ENCODE measurements at regions not wholly inside any gene's neighbourhood (a gene's known extent, or its start where the extent isn't known, plus 50 kb on each side); places are given as distances from the start of the nearest gene placed in this dataset.
A peak's percentile ranks its signal among the peaks of the same experiment; 100 is the strongest.
"Not testable (repeated sequence)": the region's sequence is repeated elsewhere in the genome, so short reads cannot be mapped to it uniquely, and the experiment has no call there.

GRCh38 chr2:215783640-215784039, 229.7 kb downstream of the MREG start:
- not testable (repeated sequence) for H3K9me3 ChIP-seq (ENCODE audit: control insufficient read depth in 2 of 2, low read length in 2 of 2); H3K27me3 ChIP-seq (ENCODE audit: control insufficient read depth in 1 of 2, insufficient read depth in 2 of 2, low read length in 2 of 2); H3K36me3 ChIP-seq (ENCODE audit: control insufficient read depth in 2 of 2, insufficient read depth in 2 of 2, low read length in 2 of 2); H3K4me3 ChIP-seq (ENCODE audit: low read length in 2 of 2); H3K9ac ChIP-seq (ENCODE audit: low read length in 2 of 2)
- peaks cover 33% of the 10 kb centered on the region for H3K4me1 ChIP-seq (ENCODE audit: control insufficient read depth, insufficient read depth, low read length)
- peak overlapping the region; percentile 85 for H3K27ac ChIP-seq (ENCODE audit: low read length)

- H3K4me3 ChIP-seq (ENCODE audit: low read length in 2 of 2), result no peak overlapping the region
- no peaks in the 10 kb centered on the region for H3K36me3 ChIP-seq (ENCODE audit: control insufficient read depth in 2 of 2, insufficient read depth in 2 of 2, low read length in 2 of 2)
- H3K27ac ChIP-seq (ENCODE audit: low read length), result peak overlapping the region; percentile 85
- H3K9ac ChIP-seq (ENCODE audit: low read length in 2 of 2), result no peak overlapping the region
- H3K4me1 ChIP-seq (ENCODE audit: control insufficient read depth, insufficient read depth, low read length), result peaks cover 33% of the 10 kb centered on the region
- H3K27me3 ChIP-seq (ENCODE audit: control insufficient read depth in 1 of 2, insufficient read depth in 2 of 2, low read length in 2 of 2), result no peaks in the 10 kb centered on the region
- H3K9me3 ChIP-seq (ENCODE audit: control insufficient read depth in 2 of 2, low read length in 2 of 2), result no peaks in the 10 kb centered on the region
Measured at GRCh38 chr2:215782965-215783364, 230.4 kb downstream of the MREG start.

GRCh38 chr2:215782295-215782694, 231.1 kb downstream of the MREG start:
- Histone ChIP-seq H3K9ac (ENCODE audit: low read length in 2 of 2) (no peak overlapping the region), H3K36me3 (ENCODE audit: control insufficient read depth in 2 of 2, insufficient read depth in 2 of 2, low read length in 2 of 2) (no peaks in the 10 kb centered on the region), H3K27ac (ENCODE audit: low read length) (peak overlapping the region; percentile 85), H3K4me3 (ENCODE audit: low read length in 2 of 2) (no peak overlapping the region), H3K9me3 (ENCODE audit: control insufficient read depth in 2 of 2, low read length in 2 of 2) (no peaks in the 10 kb centered on the region), H3K4me1 (ENCODE audit: control insufficient read depth, insufficient read depth, low read length) (peaks cover 38% of the 10 kb centered on the region), H3K27me3 (ENCODE audit: control insufficient read depth in 1 of 2, insufficient read depth in 2 of 2, low read length in 2 of 2) (no peaks in the 10 kb centered on the region)

- Histone ChIP-seq H3K9ac (ENCODE audit: low read length in 2 of 2) (no peak overlapping the region), H3K4me1 (ENCODE audit: control insufficient read depth, insufficient read depth, low read length) (peaks cover 36% of the 10 kb centered on the region), H3K36me3 (ENCODE audit: control insufficient read depth in 2 of 2, insufficient read depth in 2 of 2, low read length in 2 of 2) (no peaks in the 10 kb centered on the region), H3K27ac (ENCODE audit: low read length) (peak overlapping the region; percentile 85), H3K4me3 (ENCODE audit: low read length in 2 of 2) (no peak overlapping the region), H3K9me3 (ENCODE audit: control insufficient read depth in 2 of 2, low read length in 2 of 2) (no peaks in the 10 kb centered on the region), H3K27me3 (ENCODE audit: control insufficient read depth in 1 of 2, insufficient read depth in 2 of 2, low read length in 2 of 2) (no peaks in the 10 kb centered on the region)
Measured at GRCh38 chr2:215780907-215781685, 232.3 kb downstream of the MREG start.

- peaks cover 31% of the 10 kb centered on the region for H3K4me1 ChIP-seq (ENCODE audit: control insufficient read depth, insufficient read depth, low read length)
- H3K27ac ChIP-seq (ENCODE audit: low read length), result peak overlapping the region; percentile 25
- H3K9ac ChIP-seq (ENCODE audit: low read length in 2 of 2), result no peak overlapping the region
- H3K9me3 ChIP-seq (ENCODE audit: control insufficient read depth in 2 of 2, low read length in 2 of 2), result no peaks in the 10 kb centered on the region
- no peak overlapping the region for H3K4me3 ChIP-seq (ENCODE audit: low read length in 2 of 2)
- H3K36me3 ChIP-seq (ENCODE audit: control insufficient read depth in 2 of 2, insufficient read depth in 2 of 2, low read length in 2 of 2), result no peaks in the 10 kb centered on the region
- H3K27me3 ChIP-seq (ENCODE audit: control insufficient read depth in 1 of 2, insufficient read depth in 2 of 2, low read length in 2 of 2), result no peaks in the 10 kb centered on the region
Measured at GRCh38 chr2:215780313-215780712, 233.0 kb downstream of the MREG start.

- Histone ChIP-seq H3K27me3 (ENCODE audit: control insufficient read depth in 1 of 2, insufficient read depth in 2 of 2, low read length in 2 of 2) (no peaks in the 10 kb centered on the region), H3K9ac (ENCODE audit: low read length in 2 of 2) (no peak overlapping the region), H3K27ac (ENCODE audit: low read length) (peak overlapping the region; percentile 11), H3K36me3 (ENCODE audit: control insufficient read depth in 2 of 2, insufficient read depth in 2 of 2, low read length in 2 of 2) (no peaks in the 10 kb centered on the region), H3K4me1 (ENCODE audit: control insufficient read depth, insufficient read depth, low read length) (peaks cover 31% of the 10 kb centered on the region), H3K4me3 (ENCODE audit: low read length in 2 of 2) (no peak overlapping the region), H3K9me3 (ENCODE audit: control insufficient read depth in 2 of 2, low read length in 2 of 2) (no peaks in the 10 kb centered on the region)
Measured at GRCh38 chr2:215779912-215780311, 233.4 kb downstream of the MREG start.

- Histone ChIP-seq H3K9me3 (ENCODE audit: control insufficient read depth in 2 of 2, low read length in 2 of 2) (no peaks in the 10 kb centered on the region), H3K4me1 (ENCODE audit: control insufficient read depth, insufficient read depth, low read length) (peaks cover 21% of the 10 kb centered on the region), H3K27ac (ENCODE audit: low read length) (peak overlapping the region; percentile 24), H3K4me3 (ENCODE audit: low read length in 2 of 2) (peak overlapping the region; percentile 1 to 22), H3K9ac (ENCODE audit: low read length in 2 of 2) (no peak overlapping the region), H3K27me3 (ENCODE audit: control insufficient read depth in 1 of 2, insufficient read depth in 2 of 2, low read length in 2 of 2) (no peaks in the 10 kb centered on the region), H3K36me3 (ENCODE audit: control insufficient read depth in 2 of 2, insufficient read depth in 2 of 2, low read length in 2 of 2) (no peaks in the 10 kb centered on the region)
Measured at GRCh38 chr2:215777465-215778044, 235.8 kb downstream of the MREG start.

- peaks cover 17% of the 10 kb centered on the region for H3K4me1 ChIP-seq (ENCODE audit: control insufficient read depth, insufficient read depth, low read length)
- H3K9ac ChIP-seq (ENCODE audit: low read length in 2 of 2), result no peak overlapping the region
- no peak overlapping the region for H3K4me3 ChIP-seq (ENCODE audit: low read length in 2 of 2)
- no peaks in the 10 kb centered on the region for H3K27me3 ChIP-seq (ENCODE audit: control insufficient read depth in 1 of 2, insufficient read depth in 2 of 2, low read length in 2 of 2)
- no peak overlapping the region for H3K27ac ChIP-seq (ENCODE audit: low read length)
- no peaks in the 10 kb centered on the region for H3K9me3 ChIP-seq (ENCODE audit: control insufficient read depth in 2 of 2, low read length in 2 of 2)
- H3K36me3 ChIP-seq (ENCODE audit: control insufficient read depth in 2 of 2, insufficient read depth in 2 of 2, low read length in 2 of 2), result no peaks in the 10 kb centered on the region
Measured at GRCh38 chr2:215775106-215775505, 238.2 kb downstream of the MREG start.

GRCh38 chr2:215773728-215774127, 239.6 kb downstream of the MREG start:
- H3K36me3 ChIP-seq (ENCODE audit: control insufficient read depth in 2 of 2, insufficient read depth in 2 of 2, low read length in 2 of 2), result no peaks in the 10 kb centered on the region
- no peaks in the 10 kb centered on the region for H3K9me3 ChIP-seq (ENCODE audit: control insufficient read depth in 2 of 2, low read length in 2 of 2)
- no peaks in the 10 kb centered on the region for H3K27me3 ChIP-seq (ENCODE audit: control insufficient read depth in 1 of 2, insufficient read depth in 2 of 2, low read length in 2 of 2)
- no peak overlapping the region for H3K9ac ChIP-seq (ENCODE audit: low read length in 2 of 2)
- peaks cover 17% of the 10 kb centered on the region for H3K4me1 ChIP-seq (ENCODE audit: control insufficient read depth, insufficient read depth, low read length)
- H3K4me3 ChIP-seq (ENCODE audit: low read length in 2 of 2), result no peak overlapping the region
- peak overlapping the region; percentile 32 for H3K27ac ChIP-seq (ENCODE audit: low read length)

GRCh38 chr2:215772634-215773563, 240.5 kb downstream of the MREG start:
- H3K27ac ChIP-seq (ENCODE audit: low read length), result peak overlapping the region; percentile 32
- no peak overlapping the region for H3K4me3 ChIP-seq (ENCODE audit: low read length in 2 of 2)
- no peaks in the 10 kb centered on the region for H3K27me3 ChIP-seq (ENCODE audit: control insufficient read depth in 1 of 2, insufficient read depth in 2 of 2, low read length in 2 of 2)
- H3K36me3 ChIP-seq (ENCODE audit: control insufficient read depth in 2 of 2, insufficient read depth in 2 of 2, low read length in 2 of 2), result no peaks in the 10 kb centered on the region
- peaks cover 17% of the 10 kb centered on the region for H3K4me1 ChIP-seq (ENCODE audit: control insufficient read depth, insufficient read depth, low read length)
- no peak overlapping the region for H3K9ac ChIP-seq (ENCODE audit: low read length in 2 of 2)
- peaks cover 0 to 4% of the 10 kb centered on the region in 2 donors for H3K9me3 ChIP-seq (ENCODE audit: control insufficient read depth in 2 of 2, low read length in 2 of 2)
